Skeletal muscle cell (primary cell): ENCODE measurements at regions not wholly inside any gene's neighbourhood (a gene's known extent, or its start where the extent isn't known, plus 50 kb on each side); places are given as distances from the start of the nearest gene placed in this dataset.

ENCODE experiments used
- DNase-seq: peaks from one replicate; pipeline ENCODE4 v3.0.0-alpha.2; 2010; ENCODE audit warnings: low read depth
- H3K4me3 ChIP-seq: 2 replicates; pipeline ENCODE4 v1.5.1; 2011; ENCODE audit warnings: low read depth, mild to moderate bottlenecking, control low read depth, low read length, moderate library complexity

DNA sequence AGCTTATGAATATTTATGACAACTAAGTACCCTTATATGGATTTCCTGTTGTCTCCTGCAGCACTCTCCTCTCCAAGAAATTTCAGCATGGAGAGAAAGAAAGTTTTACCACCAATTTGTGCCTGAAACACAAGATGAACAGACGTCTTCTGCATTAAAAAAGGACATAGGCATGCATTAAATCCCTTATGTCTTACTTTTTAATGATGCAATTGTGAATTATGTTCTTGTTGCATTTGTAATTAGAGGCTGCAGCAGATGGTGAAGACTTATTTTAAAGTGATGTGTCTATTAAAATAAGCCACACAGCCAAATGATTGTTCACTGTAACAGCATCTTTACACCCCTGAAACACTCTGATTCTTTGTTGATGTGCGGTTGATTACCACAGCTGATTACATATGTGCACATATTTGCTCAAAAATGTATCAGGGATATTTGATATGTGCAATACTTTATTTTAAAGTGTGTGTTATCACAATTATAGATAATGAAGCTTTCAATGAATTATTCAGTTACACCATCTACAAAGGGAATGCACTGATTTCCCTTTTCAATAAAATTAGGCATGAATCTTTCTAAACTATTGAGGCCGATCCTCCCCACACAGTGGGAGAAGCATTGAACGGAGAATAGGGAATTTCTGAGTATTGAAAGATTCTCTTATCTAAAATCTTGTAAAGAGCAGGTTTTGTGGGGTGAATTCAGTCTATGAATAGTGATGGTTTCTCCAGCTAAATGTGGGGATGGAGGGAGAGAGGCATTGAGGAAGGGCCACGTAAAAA is 585.1 kb downstream of the SLC4A3 start:
- no peak for DNase-seq
- H3K4me3 ChIP-seq, result no peak overlapping the region

DNA sequence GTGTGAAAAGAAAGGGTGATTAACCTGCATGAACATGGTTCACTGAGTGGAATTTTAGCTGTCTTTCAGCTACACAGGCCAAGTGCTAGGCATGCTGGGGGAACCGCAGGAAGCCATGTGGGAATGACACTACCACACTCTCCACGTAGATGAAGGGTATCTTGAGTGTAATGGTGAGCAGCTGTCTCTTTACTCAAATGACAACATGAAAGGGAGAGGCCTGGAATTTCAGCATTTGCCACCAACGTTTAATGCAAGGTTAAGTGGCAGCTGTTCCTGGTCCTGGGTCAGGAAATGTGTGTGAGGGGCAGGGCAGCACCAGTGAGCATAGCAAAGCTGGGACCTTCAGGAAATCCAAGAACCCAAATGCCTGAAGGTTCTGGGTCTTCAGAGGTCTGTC is 588.4 kb downstream of the SLC4A3 start:
- DNase-seq, result no peak
- H3K4me3 ChIP-seq, result no peak overlapping the region

DNA sequence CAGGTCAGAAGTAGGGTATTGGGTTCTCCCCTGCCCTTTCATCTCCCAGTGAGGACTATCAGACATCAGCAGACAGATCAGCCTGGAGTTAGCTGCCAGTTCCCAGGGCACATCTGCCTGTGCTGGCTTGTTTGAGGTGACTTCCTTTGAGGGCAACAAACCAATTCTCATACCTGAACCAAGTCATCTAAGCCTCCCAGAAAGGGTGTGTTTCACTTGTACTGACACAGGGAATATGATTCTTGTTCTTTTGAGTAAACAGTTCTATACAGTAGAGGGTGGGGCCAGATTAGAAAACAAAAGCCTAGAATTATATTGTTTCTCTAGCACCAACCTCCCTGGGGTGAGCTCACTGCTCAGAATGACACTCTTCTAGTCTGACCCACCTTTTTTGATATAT is 591.9 kb downstream of the SLC4A3 start:
- DNase-seq, result no peak
- no peak overlapping the region for H3K4me3 ChIP-seq

DNA sequence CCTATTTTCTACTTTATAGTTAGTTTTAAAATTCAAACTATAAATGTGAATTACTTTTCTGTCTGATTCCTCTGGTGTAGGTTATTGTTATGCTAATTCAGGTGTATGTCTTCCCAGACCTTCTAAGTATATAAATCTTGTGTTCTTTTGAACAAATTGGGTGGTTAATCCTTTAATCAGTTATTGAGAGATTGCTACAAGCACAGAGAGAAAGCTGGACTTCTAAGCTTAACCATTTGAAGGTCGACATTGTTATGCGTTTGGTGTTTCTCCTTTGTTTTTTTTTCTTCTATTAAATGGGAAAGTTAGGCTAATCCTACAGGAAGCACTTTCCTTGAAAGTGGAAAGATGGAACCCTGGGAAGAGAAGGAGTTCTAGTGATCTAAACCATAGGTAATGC is 592.6 kb downstream of the SLC4A3 start:
- no peak overlapping the region for H3K4me3 ChIP-seq
- DNase-seq, result no peak

DNA sequence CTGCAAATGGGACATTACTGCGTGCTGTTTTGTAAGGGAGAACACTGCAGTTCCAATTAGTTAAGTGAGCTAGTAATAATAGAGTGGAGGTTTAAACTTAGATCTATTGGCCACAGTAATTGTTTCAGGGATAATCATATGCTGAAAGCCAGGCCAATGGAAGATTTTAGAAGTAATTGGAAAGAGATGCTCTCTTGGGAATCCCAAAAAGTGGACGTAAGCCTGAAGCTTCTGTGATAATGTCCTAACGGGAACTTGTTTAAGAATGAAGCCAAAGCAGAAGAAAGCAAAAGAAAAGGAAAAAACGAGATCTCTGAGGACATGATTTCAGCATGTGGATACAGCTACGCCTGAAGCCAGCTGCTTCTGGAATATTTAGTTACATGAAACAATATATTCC is 594.6 kb downstream of the SLC4A3 start:
- DNase-seq, result no peak
- H3K4me3 ChIP-seq, result no peak overlapping the region

DNA sequence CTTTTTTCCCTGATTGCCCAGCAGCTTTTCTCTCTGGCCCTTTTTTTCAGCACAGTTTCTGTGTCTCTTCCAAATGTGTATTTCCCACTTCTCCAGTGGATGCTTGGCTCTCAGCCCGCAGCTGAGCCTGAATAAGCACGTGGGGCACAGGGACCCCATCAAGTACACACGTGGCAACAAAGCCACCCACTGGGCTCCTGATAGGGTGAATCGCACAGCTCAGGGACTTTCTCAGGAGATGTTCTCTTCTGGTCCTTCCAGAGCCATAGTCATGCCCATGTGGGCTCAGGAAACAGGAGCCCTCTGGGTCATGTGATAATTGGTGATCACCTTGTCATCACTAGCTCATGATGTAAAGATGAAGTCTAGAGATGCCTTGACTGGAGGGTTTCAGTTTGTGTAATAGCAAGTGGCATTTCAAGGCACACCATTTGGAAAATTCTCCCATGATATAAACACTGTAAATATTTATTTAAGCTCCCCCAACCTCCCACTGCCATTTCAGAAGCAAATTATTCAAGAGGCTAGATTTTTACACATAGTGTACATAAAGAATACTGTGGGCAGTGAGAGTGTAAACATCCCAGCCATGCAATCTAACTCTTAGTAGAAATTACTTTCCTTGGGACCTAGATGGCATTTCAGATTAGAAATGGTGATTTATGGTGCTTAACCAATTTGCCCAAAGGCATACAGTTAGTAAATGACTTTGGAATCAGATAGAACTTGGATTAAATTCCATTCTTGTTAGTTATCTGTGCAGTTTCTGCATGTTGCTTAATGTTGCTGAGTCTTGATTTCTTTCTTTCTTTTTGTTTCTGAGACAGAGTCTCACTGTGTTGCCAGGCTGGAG is 597.5 kb downstream of the SLC4A3 start:
- DNase-seq, result peak; percentile 44
- H3K4me3 ChIP-seq, result no peak overlapping the region

DNA sequence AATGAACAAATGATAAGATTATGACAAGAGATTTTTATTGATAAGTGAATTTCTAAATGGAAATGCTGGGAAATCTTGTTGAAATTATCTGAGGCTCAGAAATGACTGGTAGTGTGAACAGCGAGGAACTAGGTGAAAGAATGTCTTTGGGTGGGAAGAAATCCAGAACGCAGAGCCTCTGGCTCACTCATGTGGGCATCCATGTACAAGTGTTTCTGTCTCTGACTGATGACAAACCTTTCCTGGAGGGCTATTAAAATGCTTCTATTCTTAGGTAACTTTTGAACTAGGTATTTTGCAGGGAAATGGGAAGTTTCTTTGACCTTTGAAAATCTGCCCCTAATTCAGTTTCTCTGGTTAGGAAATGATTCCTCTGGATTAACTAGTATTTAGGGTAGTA is 598.6 kb downstream of the SLC4A3 start:
- no peak overlapping the region for H3K4me3 ChIP-seq
- no peak for DNase-seq

DNA sequence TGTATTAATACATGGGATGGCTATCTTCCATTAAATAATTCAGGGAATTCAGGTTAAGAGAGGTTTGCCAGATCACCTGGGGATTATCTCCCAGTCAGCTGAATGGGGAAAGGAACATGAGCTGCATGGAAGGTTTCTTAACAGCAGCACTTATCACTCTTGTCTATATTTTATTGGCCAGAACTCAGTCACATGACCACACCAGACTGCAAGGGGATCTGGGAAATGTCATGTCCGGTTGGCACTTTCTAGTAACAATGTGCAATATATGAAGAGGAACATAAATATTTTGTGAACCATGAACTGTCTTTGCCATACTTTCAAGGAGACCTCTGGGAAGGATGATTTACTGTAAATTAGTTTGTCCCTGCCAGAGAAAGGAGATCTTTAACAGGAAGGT is 599.1 kb downstream of the SLC4A3 start:
- no peak for DNase-seq
- no peak overlapping the region for H3K4me3 ChIP-seq

DNA sequence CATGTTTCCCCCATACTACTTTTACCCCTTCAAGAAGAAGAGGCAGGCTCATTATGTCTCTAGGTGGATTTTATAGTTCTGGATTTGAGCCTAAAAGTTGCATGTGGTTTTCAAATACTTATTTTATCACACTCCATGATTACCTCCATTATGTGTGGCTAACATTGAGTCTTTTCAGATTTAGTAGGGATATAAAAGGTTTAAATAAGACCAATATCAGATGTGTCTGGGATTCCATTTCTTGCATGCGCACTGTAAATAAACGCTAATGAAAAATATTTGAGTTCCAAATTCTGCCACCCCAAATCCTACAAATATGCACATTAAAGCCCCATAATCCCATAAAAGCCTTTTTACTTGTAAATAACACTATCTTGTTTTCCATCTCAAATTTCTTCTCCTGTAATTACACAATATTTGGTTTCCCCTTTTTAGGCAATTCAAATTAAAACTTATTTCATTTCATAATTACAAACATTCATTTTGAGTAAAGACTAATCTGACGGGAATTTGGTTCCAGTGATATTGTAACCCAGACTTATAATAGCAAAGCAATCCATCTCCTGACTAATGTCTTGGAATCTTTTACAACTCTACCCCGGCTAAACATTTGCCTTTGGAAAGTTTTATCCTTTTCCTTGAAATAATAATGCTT is 600.0 kb downstream of the SLC4A3 start:
- H3K4me3 ChIP-seq, result no peak overlapping the region
- DNase-seq, result no peak

DNA sequence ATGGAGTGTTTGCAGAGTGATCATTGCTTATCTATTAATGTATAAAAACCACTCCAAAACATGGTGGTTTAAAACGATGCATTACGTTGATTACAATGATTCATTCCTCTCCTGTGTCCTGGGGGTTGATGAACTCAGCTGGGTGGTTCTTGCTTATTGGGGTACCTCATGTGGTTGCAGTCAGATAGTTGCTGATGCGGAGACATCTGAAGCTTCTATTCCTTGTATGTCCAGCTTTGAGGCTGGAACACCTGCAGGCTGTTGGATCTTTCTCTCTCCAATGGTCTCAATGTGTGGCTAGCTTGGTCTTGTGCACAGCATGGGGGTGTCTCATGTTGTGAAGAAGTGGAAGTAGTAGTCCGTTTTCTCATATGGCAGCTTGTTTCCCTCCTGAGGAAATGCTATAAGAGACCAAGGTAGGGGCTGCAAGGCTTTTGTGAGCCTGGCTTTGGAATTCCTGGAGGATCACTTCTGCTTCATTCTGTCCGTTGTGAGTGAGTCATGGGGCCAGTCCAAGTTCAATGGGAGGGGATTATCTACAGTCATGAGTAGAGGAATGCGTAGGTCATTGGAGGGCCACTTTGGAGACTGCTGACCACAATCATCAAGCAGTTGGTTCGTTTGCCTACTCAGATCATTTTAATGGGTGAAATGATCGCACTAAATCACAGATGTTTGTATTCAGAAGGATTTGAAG is 601.0 kb downstream of the SLC4A3 start:
- DNase-seq, result peak; percentile 95

DNA sequence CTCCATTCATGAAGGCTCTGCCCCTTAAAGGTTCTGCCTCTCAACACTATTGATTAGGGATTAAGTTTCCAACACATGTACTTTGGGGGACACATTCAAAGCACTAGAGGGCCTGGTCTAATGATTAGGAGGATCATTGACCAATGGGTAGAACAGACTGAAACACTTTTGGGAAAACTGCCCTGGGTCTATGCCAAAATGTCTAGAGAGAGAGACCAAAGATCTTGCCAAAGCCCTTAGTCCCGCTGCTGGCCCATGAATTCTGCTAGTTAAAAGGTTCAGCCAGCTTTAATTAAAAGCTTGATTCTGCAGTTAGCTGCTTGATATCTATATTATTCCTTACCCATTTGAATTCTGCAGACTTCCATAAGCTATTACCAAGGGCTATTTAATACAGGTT is 613.2 kb downstream of the SLC4A3 start:
- DNase-seq, result no peak
- H3K4me3 ChIP-seq, result no peak overlapping the region

More for the DNA sequence above, 601.0 kb downstream of the SLC4A3 start:
- H3K4me3 ChIP-seq, result no peak overlapping the region

DNA sequence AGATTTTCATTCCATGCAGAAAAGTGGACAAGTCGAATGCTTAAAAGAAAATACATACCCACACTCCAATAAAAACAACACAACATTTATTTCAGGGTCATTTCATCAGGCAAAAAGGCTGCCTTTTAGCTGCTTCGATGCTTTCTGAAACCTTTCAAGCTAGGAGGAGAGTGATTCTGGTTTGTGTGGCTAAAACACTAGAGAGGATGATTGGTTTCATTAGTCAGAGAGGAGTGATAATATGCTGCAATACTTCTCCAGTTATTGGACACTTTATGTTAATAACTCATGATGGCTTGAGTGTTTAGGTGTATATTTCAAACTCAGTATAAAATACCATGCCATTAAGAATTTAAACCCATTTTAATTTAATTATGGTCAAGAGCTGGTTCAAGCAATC is 614.0 kb downstream of the SLC4A3 start:
- no peak for DNase-seq
- H3K4me3 ChIP-seq, result no peak overlapping the region

DNA sequence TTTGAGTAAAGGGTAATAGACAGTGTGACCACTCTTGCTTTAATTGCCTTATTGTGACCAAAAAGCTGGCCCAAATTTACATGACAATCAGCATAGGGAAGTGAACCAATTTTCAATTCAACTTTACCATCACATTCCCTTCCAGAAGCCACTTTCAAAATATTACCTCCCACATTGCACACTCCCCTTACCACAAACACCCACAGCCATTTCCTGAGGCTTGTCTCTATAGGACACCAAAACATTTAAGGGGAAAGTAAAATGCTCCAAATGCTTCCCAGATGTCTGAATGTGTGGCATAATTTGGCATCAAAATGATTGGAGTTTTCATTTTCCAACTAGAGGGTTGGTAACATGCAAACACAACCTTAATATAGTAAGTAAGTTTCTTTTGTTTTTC is 616.1 kb downstream of the SLC4A3 start:
- H3K4me3 ChIP-seq, result no peak overlapping the region
- DNase-seq, result no peak

DNA sequence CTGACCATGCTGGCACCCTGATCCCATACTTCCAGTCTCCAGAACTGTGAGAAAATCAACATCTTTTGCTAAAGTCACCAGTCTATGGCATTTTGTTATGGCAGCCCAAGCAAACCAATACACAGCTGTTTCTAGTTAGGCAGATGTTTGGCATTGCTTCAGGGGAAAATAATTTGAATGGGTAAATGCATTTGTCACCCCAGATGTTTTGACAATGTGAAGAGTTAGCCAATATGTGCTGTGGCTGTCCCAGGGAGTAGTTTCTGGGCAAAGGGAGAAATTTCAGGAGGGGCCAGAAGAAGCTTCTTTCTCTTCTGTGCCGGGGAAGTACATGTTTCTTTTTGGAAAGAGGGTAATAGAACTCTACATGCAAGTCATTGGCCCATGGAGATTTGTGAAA is 619.0 kb downstream of the SLC4A3 start:
- H3K4me3 ChIP-seq, result no peak overlapping the region
- no peak for DNase-seq

DNA sequence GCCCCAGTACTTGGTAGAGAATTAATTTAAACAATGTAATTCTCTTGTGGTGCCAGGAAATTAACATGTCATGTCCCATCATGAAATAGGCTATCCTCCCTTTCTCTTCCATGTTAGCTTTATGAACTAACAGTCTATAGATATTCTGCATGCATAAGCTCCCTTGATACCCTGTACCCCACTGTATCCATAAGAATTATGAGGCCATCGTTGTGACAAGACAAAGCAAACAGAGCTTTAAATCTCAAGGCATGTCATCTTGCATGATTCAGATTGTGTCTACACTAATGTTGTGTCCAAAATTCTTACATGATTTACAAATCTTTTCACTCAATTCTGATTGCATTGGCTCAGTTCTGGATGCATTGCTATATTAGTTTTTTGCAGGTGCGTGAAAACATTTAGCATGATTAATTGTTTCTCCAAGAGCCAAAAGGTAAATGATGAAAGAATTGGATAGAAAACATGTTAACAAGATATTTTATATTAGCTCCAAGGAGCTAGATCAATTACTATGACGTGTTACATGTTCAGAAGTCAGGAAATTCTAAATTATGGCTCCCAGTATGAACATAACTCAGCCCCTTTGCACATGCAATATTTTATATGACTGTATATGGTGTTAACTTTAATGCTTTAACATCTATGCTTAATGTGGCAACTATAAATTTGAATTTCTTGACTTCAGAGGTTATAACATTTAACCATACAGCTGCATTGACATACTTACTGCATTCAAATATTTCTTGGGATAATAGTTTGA is 620.3 kb downstream of the SLC4A3 start:
- no peak overlapping the region for H3K4me3 ChIP-seq
- DNase-seq, result no peak

DNA sequence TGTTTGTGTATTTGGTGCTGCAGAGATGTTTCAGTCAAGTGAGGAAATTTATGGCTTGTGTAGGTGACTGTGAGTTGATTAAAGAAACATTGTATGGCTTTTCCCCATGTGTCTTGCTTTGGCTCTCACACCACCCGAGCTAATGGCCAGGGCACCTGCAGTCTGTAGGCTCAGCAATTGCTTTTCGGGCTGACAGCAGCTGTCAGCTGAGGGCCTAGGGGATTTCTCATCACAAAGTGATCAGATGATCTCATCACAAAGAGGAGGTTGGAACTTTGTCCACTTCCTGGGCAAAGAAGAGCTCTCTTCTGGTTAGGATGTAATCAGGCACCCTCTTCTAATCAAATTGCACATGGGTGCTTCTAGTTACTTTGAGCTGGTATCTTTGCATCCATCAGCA is 632.2 kb downstream of the SLC4A3 start:
- no peak for DNase-seq
- H3K4me3 ChIP-seq, result no peak overlapping the region

DNA sequence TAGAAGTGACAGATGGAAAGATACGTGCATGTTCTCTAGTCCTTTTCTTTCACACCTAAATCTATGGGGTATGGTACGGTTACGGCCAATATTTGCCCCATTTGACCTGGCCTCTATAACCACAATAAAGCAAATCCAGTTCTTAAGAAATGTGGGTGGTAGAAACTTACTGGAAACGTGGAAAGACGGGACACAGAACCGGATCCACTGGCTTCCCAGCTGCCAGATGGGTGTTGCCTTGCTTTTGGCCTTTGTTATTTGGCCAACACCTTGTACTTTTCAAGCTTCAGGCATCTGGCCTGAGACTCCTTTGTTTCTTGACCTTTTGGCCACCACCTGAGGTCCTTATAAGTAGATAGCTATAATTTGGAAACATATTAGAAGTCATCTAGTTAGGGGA is 635.9 kb downstream of the SLC4A3 start:
- no peak overlapping the region for H3K4me3 ChIP-seq
- DNase-seq, result no peak

DNA sequence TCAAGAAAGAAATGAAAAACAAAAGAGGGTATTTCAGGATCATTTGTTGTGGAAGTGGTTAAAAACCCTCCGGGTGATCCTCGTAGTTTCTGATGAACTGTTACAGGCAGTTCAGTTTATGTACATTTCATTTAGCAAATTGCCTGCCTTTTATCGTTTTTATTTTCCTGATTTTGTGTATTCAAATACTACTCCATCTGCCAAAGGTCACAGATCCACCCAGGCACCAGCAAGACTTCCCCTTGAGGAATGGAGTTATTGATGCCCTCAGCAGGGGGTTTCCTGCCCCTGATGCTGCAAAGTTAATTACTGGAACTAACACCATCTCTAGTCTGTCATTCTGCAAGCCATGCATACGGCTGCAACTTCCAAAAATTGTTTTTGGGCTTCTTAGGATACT is 641.9 kb downstream of the SLC4A3 start:
- no peak for DNase-seq

DNA sequence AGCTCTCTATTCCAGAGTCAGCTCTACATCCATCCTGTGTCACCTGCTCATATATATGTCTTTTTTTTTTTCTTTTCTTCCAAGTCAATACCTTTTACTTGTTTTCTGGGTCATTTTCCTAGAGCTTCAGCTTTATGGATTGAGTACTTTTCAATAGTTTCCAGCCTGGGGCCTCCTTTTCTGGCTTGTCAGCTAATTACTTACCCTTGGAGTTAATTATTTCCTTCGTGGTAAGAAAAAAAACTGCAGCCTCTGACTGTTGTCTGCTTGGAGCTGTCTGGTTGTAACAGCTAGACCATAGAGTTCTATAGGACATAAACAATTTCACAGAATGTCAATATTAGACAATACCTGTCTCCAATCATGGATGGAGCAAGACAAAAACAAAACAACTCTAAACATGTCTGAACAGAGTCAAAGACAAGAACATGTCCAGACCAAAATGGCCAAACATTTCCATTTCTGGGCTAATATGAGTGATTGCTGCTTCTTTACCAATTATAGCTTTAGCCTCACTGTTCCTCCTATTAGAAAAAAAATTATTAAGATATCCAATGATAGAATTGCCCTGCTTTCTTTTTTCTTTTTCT is 643.1 kb downstream of the SLC4A3 start:
- DNase-seq, result no peak
- no peak overlapping the region for H3K4me3 ChIP-seq

More for the DNA sequence above, 641.9 kb downstream of the SLC4A3 start:
- no peak overlapping the region for H3K4me3 ChIP-seq
